Prostate gland (tissue), 2 donors: ENCODE measurements at regions not wholly inside any gene's neighbourhood (a gene's known extent, or its start where the extent isn't known, plus 50 kb on each side); places are given as distances from the start of the nearest gene placed in this dataset.

Experiments used
- DNase-seq: peaks from one replicate; pipeline ENCODE4 v3.0.0-alpha.2; 2019; ENCODE audit warnings: low spot score
- H3K27ac ChIP-seq, 2 donors: fragments of 200-600 bp; sonication (generic); 2 replicates each; pipeline ENCODE4 v1.5.1; 2017 to 2019
- H3K27me3 ChIP-seq: fragments of 200-600 bp; sonication (generic); replicated peaks from 2 replicates; pipeline ENCODE4 v1.5.1; 2019; ENCODE audit not compliant: insufficient read depth
- H3K36me3 ChIP-seq, 2 donors: fragments of 200-600 bp; sonication (generic); 1 replicate in 1 of 2; 2 replicates in 1 of 2; pipeline versions ENCODE4 v1.5.1 to v1.8.1; 2017 to 2019
- H3K4me1 ChIP-seq: fragments of 200-600 bp; sonication (generic); replicated peaks from 2 replicates; pipeline ENCODE4 v1.5.1; 2019
- H3K4me3 ChIP-seq, 2 donors: fragments of 200-600 bp; sonication (generic); 2 replicates each; pipeline ENCODE4 v1.5.1; 2017 to 2019
- H3K9me3 ChIP-seq: fragments of 200-600 bp; sonication (generic); 2 replicates; pipeline ENCODE4 v1.5.1; 2017
- POLR2A ChIP-seq: fragments of 450-650 bp; IDR thresholded peaks from one replicate; pipeline ENCODE4 v1.6.1; 2016; ENCODE audit warnings: antibody characterized with exemption, mild to moderate bottlenecking
- POLR2AphosphoS5 ChIP-seq: sonication (generic); formaldehyde crosslinking; IDR thresholded peaks from one replicate; pipeline ENCODE4 v1.6.1; 2017; ENCODE audit warnings: antibody characterized with exemption
- WGBS: methylation state at CpG from one replicate; pipeline ENCODE4 v1.1.5; 2018; 5-methylcytosine and 5-hydroxymethylcytosine counted together
- intact Hi-C: fragments of 100-400 bp; cut with DNase I; formaldehyde crosslinking; loops from one replicate; pipeline ENCODE4 v1.14.2; 2022
- TF ChIP-seq, protein P1 (sequence below), 4 experiments: fragments of 200-600 bp in 2 of 4; fragments of 450-650 bp in 2 of 4; sonication (generic) in 2 of 4; IDR thresholded peaks; 1 replicate in 3 of 4; 2 replicates in 1 of 4; pipeline ENCODE4 v1.5.1; 2016 to 2019; ENCODE audit warnings: antibody characterized with exemption in 4 of 4, mild to moderate bottlenecking in 2 of 4, moderate library complexity in 2 of 4

- intact Hi-C loops = no loop called here
- Histone ChIP-seq H3K9me3 (no peaks in the 10 kb centered on the region), H3K27me3 (no peaks in the 10 kb centered on the region), H3K4me3 (no peak overlapping the region), H3K4me1 (no peaks in the 10 kb centered on the region), H3K36me3 (no peaks in the 10 kb centered on the region), H3K27ac (no peak overlapping the region)
- 47% methylated on average over 4 of the region's 4 CpGs for WGBS
- no peak for DNase-seq
- no peak for TF ChIP-seq POLR2AphosphoS5
- TF ChIP-seq, protein P1, sequence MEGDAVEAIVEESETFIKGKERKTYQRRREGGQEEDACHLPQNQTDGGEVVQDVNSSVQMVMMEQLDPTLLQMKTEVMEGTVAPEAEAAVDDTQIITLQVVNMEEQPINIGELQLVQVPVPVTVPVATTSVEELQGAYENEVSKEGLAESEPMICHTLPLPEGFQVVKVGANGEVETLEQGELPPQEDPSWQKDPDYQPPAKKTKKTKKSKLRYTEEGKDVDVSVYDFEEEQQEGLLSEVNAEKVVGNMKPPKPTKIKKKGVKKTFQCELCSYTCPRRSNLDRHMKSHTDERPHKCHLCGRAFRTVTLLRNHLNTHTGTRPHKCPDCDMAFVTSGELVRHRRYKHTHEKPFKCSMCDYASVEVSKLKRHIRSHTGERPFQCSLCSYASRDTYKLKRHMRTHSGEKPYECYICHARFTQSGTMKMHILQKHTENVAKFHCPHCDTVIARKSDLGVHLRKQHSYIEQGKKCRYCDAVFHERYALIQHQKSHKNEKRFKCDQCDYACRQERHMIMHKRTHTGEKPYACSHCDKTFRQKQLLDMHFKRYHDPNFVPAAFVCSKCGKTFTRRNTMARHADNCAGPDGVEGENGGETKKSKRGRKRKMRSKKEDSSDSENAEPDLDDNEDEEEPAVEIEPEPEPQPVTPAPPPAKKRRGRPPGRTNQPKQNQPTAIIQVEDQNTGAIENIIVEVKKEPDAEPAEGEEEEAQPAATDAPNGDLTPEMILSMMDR (IDR thresholded peaks at IDR 0.05) = no peak
- TF ChIP-seq POLR2A = no peak
Observed at GRCh38 chr7:98722402-98722801, 105.3 kb downstream of the NPTX2 start.

DNA sequence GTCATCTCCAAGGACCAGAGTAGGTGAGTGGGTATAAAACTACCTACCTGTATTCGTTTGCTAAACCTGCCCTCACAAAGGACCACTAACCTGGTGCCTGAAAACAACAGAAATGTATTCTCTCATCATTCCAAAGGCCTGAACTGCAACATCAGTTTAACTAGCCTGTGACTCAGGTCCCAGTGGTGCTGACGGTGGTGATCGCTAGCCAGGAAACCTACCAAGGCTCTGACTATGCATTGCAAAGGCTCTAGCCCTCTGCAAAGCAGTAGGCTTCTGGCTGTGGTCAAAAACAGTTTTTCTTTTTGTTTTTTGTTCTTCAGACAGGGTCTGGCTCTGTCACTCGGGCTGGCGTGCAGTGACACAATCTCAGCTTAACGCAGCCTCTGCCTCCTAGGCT, 107.5 kb downstream of the NPTX2 start:
- Histone ChIP-seq H3K4me3 (no peak overlapping the region), H3K36me3 (no peaks in the 10 kb centered on the region), H3K4me1 (no peaks in the 10 kb centered on the region), H3K27ac (no peak overlapping the region), H3K9me3 (no peaks in the 10 kb centered on the region), H3K27me3 (no peaks in the 10 kb centered on the region)
- no peak for DNase-seq
- TF ChIP-seq POLR2AphosphoS5 = no peak
- no peak for TF ChIP-seq POLR2A
- TF ChIP-seq, protein P1 (IDR thresholded peaks at IDR 0.05) = no peak
- 83% methylated on average over 6 of the region's 6 CpGs for WGBS
- intact Hi-C loops = no loop called here

DNA sequence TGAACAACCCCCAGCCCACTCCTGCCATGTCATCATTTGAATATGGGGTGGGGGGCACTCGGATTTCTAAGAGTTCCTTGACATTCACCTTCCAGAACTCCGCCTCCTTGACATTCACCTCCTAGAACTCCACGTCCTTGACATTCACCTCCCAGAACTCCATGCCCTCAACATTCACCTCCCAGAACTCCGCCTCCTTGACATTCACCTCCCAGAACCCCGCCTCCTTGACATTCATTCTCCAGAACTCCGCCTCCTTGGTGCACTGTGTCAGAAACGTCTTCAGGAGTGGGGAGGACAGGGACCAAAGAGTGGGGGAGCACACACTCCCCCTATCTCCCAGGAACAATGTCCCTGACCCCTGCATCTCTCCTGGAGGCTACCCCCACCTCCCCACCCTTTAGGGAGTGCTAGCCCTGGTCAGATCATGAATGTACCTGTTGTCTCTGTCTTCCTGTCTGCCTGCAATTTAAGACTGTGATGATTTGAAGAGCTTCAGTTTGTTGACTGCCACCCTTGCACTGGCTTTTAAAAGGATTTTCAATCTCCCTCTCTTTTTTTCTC, 110.1 kb downstream of the NPTX2 start:
- no peak for DNase-seq
- TF ChIP-seq POLR2A = no peak
- no peak for TF ChIP-seq POLR2AphosphoS5
- TF ChIP-seq, protein P1 (IDR thresholded peaks at IDR 0.05) = no peak
- H3K27me3 ChIP-seq = no peaks in the 10 kb centered on the region

DNA sequence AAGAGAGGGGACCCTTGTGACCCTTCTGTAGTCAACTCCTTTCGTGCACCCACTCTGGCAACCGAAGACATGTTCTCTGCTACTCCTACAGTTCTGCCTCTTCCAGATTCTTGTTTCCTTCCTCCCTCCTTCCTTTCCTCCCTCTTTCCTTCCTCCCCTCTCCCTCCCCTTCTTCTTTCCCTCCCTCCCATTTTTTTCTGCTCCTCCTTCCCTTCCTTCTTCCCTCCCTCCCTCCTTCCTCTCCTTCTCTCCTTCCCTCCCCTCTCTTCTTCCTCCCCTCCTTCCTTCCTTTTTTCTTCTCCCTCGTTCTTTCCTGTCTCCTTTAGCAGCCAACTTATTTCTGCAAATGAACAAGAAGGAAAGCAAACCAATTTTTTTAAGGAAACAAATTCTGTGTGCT, 111.5 kb downstream of the NPTX2 start:
- Histone ChIP-seq H3K4me1 (no peaks in the 10 kb centered on the region), H3K9me3 (no peaks in the 10 kb centered on the region), H3K27me3 (no peaks in the 10 kb centered on the region), H3K27ac (no peak overlapping the region), H3K36me3 (no peaks in the 10 kb centered on the region), H3K4me3 (no peak overlapping the region)
- TF ChIP-seq, protein P1 (IDR thresholded peaks at IDR 0.05) = no peak
- no peak for TF ChIP-seq POLR2AphosphoS5
- TF ChIP-seq POLR2A = no peak
- intact Hi-C loops = no loop called here
- 62% methylated on average over 3 of the region's 3 CpGs for WGBS
- DNase-seq = no peak

More for the DNA sequence above, 110.1 kb downstream of the NPTX2 start:
- 64% methylated on average over 7 of the region's 7 CpGs for WGBS
- H3K27ac ChIP-seq = no peak overlapping the region
- no peak overlapping the region for H3K4me3 ChIP-seq
- H3K36me3 ChIP-seq = no peaks in the 10 kb centered on the region
- H3K4me1 ChIP-seq = no peaks in the 10 kb centered on the region
- intact Hi-C loops = no loop called here
- no peaks in the 10 kb centered on the region for H3K9me3 ChIP-seq

DNA sequence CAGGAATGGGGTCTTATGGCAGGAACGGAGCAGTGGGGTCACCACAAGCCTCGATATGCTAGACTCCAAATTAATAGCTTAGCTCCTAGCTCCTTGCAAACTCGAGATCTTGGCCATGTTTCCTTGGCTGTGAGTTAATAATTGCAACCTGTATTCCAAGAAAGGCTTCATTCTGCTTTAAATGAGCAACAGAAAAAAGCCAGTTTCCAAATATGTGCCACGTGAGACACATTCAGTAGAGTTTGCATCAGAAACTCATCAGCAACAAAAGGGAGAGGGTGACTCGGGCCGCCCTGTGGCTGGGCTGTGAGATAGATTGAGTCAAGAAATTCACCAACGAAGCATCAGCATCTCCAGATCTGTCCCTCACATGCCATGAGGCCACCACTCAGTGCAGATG, 112.0 kb downstream of the NPTX2 start:
- H3K4me1 ChIP-seq = no peaks in the 10 kb centered on the region
- WGBS = 50% methylated on average over 7 of the region's 7 CpGs

More for the DNA sequence above, 112.0 kb downstream of the NPTX2 start:
- no peak for DNase-seq
- TF ChIP-seq POLR2AphosphoS5 (no peak), POLR2A (no peak)
- TF ChIP-seq, protein P1 (IDR thresholded peaks at IDR 0.05) = no peak
- Histone ChIP-seq H3K27me3 (no peaks in the 10 kb centered on the region), H3K9me3 (no peaks in the 10 kb centered on the region), H3K36me3 (no peaks in the 10 kb centered on the region), H3K27ac (no peak overlapping the region), H3K4me3 (no peak overlapping the region)
- intact Hi-C loops = no loop called here
